HepG2 (cell line): ENCODE measurements at regions not wholly inside any gene's neighbourhood (a gene's known extent, or its start where the extent isn't known, plus 50 kb on each side); places are given as distances from the start of the nearest gene placed in this dataset.

ENCODE experiments used
- ATAC-seq: fragments of 200-7000 bp; cut with Tn5 transposase; 3 replicates; pipeline ENCODE4 v1.9.1; 2020; ENCODE audit warnings: mild to moderate bottlenecking, moderate library complexity
- BruUV-seq: library from RNA; stranded (reverse); fragments of 400-500 nt; replicated peaks from 2 replicates; lab custom pipeline; 2021; lab: Mats Ljungman, UMichigan
- CTCF ChIA-PET: fragments of 300-600 bp; formaldehyde crosslinking; extraction: SDS; loops from one replicate; lab custom pipeline; 2021; ENCODE audit warnings: low total read pairs, inconsistent platforms, low intra/inter-chr PET ratio; lab: Yijun Ruan, JAX
- POLR2A ChIA-PET: fragments of 350-600 bp; sonication (Branson Sonifier 250); formaldehyde crosslinking; loops from one replicate; lab custom pipeline; 2020; ENCODE audit warnings: antibody characterized with exemption, inconsistent platforms; lab: Yijun Ruan, JAX
- DNase-seq: peaks from one replicate; pipeline ENCODE4 v3.0.0-alpha.2; 2015; ENCODE audit warnings: low spot score
- FAIRE-seq: peaks from 3 replicates; lab custom pipeline; 2011; peaks lifted over from hg19 to GRCh38; lab: Jason Lieb, UNC
- H2AFZ ChIP-seq: one replicate; pipeline ENCODE4 v1.6.1; 2011; ENCODE audit warnings: low read length, inconsistent platforms
- H3K27ac ChIP-seq: fragments of 300-600 bp; 3 replicates; pipeline ENCODE4 v1.8.0; 2011; ENCODE audit warnings: mixed run types, mild to moderate bottlenecking, mixed read lengths, low read length, inconsistent platforms; ENCODE audit not compliant: insufficient read depth; ENCODE audit errors: extremely low read length
- H3K27me3 ChIP-seq, 2 experiments: fragments of 200-600 bp in 1 of 2; 2 replicates in 1 of 2; 3 replicates in 1 of 2; pipeline versions ENCODE4 v1.6.0 to v1.8.0; 2011; ENCODE audit warnings: low read length in 2 of 2, mild to moderate bottlenecking in 2 of 2, moderate library complexity in 2 of 2, inconsistent platforms in 1 of 2; ENCODE audit not compliant: insufficient read depth in 2 of 2, control insufficient read depth in 1 of 2
- H3K36me3 ChIP-seq, 2 experiments: fragments of 200-600 bp in 1 of 2; replicated peaks in 1 of 2; 2 replicates in 1 of 2; 3 replicates in 1 of 2; pipeline versions ENCODE4 v1.5.1 to v1.8.0; 2011; ENCODE audit warnings: low read length in 2 of 2, inconsistent platforms in 1 of 2; ENCODE audit not compliant: insufficient read depth in 2 of 2, control insufficient read depth in 1 of 2
- H3K4me1 ChIP-seq: 2 replicates; pipeline ENCODE4 v1.5.1; 2012; ENCODE audit warnings: low read length, inconsistent platforms; ENCODE audit not compliant: insufficient read depth
- H3K4me2 ChIP-seq: 2 replicates; pipeline ENCODE4 v1.6.0; 2011; ENCODE audit warnings: low read depth, low read length, inconsistent platforms
- H3K4me3 ChIP-seq, 3 experiments: fragments of 200-600 bp in 1 of 3; sonication (generic), shearing (Covaris generic) in 1 of 3; replicated peaks in 1 of 3; 2 replicates each; pipeline ENCODE4 v1.5.1; 2011 to 2016; ENCODE audit warnings: low read length in 3 of 3, inconsistent platforms in 2 of 3, low read depth in 2 of 3, mild to moderate bottlenecking in 2 of 3, control low read depth in 1 of 3, mixed read lengths in 1 of 3; ENCODE audit not compliant: insufficient read depth in 1 of 3
- H3K79me2 ChIP-seq: one replicate; pipeline ENCODE4 v1.6.1; 2011; ENCODE audit warnings: low read length, inconsistent platforms; ENCODE audit not compliant: insufficient read depth
- H3K9ac ChIP-seq: 2 replicates; pipeline ENCODE4 v1.6.0; 2011; ENCODE audit warnings: mild to moderate bottlenecking, low read depth, low read length, inconsistent platforms; ENCODE audit not compliant: insufficient read depth
- H3K9me3 ChIP-seq: 2 replicates; pipeline ENCODE4 v1.5.1; 2012; ENCODE audit warnings: mild to moderate bottlenecking, low read length
- H4K20me1 ChIP-seq: 2 replicates; pipeline ENCODE4 v1.6.0; 2011; ENCODE audit warnings: inconsistent platforms, mild to moderate bottlenecking, low read length, moderate library complexity; ENCODE audit not compliant: insufficient read depth
- AGO2 ChIP-seq: fragments of 200-400 bp; formaldehyde crosslinking; optimal IDR thresholded peaks from 2 replicates; pipeline ENCODE3; 2017; ENCODE audit warnings: mild to moderate bottlenecking, low read depth, low read length, moderate library complexity
- KDM5A ChIP-seq: fragments of 200-600 bp; sonication (generic); IDR thresholded peaks from 2 replicates; pipeline ENCODE4 v1.7.0; 2018; ENCODE audit warnings: antibody characterized with exemption, mild to moderate bottlenecking, low read length, borderline replicate concordance
- SALL2 ChIP-seq: sonication (generic); formaldehyde crosslinking; IDR thresholded peaks from 2 replicates; pipeline ENCODE4 v1.8.1; 2023; ENCODE audit warnings: mild to moderate bottlenecking, missing genetic modification reagents, inconsistent platforms
- SP1 ChIP-seq, 2 experiments: fragments of 450-650 bp in 1 of 2; sonication (generic) in 1 of 2; formaldehyde crosslinking in 1 of 2; IDR thresholded peaks; 2 replicates each; pipeline versions ENCODE4 v1.4.0 to v1.6.1; 2016 to 2020; ENCODE audit warnings: missing genetic modification reagents in 1 of 2
- ZBTB42 ChIP-seq: sonication (generic); formaldehyde crosslinking; IDR thresholded peaks from 2 replicates; pipeline ENCODE4 v1.5.0; 2020; ENCODE audit warnings: mild to moderate bottlenecking, missing genetic modification reagents
- ZNF3 ChIP-seq: IDR thresholded peaks from 2 replicates; pipeline ENCODE4 v1.7.0; 2017; ENCODE audit warnings: inconsistent platforms
- WGBS: methylation state at CpG from one replicate; pipeline ENCODE4 v1.1.6; 2017; ENCODE audit warnings: low lambda C conversion rate; 5-methylcytosine and 5-hydroxymethylcytosine counted together
- in situ Hi-C: cut with HindIII; loops from 2 replicates; pipeline ENCODE4 v1.10.0; 2017; ENCODE audit warnings: low pct_unique_long_range_greater_than_20kb; ENCODE audit not compliant: extremely low pct_ligation_motif_present
- intact Hi-C: fragments of 100-400 bp; cut with micrococcal nuclease; formaldehyde crosslinking; loops from one replicate; pipeline ENCODE4 v1.10.0; 2022; ENCODE audit not compliant: unreplicated experiment
- TF ChIP-seq, protein P1 (sequence below): sonication (generic); formaldehyde crosslinking; IDR thresholded peaks from 2 replicates; pipeline ENCODE4 v1.5.1; 2020; ENCODE audit warnings: missing genetic modification reagents, mild to moderate bottlenecking, borderline replicate concordance

DNA sequence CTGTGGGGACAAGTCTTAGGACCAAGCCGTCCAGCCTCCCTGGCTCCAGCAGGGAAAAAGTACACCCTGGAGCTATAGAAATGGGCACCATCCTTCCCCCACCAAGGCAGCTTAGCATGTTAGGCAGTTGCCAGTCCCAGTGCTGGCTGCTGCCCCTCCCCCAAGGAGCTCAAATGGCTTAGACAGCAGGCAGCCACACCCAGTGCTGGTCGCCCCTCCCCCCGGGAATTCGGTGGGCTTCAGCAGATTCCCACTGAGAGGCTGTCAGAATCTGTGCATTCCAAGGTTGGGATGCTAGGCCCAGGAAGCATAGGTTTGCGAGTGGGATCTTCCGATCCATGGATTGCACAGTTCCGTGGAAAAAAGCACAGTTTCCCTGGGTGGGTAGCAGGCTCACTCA is 105.2 kb upstream of the ITGA1 start (continued):
- TF ChIP-seq, protein P1, sequence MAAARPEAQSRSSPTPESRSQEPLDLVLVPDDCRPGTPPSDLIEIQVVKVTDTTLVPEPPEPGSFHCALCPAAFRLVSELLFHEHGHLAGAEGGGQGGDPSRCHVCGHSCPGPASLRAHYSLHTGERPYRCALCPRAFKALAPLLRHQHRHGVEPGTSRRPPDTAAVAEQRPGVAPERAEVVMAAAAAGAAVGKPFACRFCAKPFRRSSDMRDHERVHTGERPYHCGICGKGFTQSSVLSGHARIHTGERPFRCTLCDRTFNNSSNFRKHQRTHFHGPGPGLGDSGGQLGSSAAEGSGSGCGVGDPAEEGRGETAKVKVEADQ (CRISPR knock-in tag) = no peak
- TF ChIP-seq KDM5A (no peak), SP1 (IDR thresholded peaks at IDR 0.05) (no peak), SP1 (CRISPR knock-in tag; IDR thresholded peaks at IDR 0.05) (no peak)

DNA sequence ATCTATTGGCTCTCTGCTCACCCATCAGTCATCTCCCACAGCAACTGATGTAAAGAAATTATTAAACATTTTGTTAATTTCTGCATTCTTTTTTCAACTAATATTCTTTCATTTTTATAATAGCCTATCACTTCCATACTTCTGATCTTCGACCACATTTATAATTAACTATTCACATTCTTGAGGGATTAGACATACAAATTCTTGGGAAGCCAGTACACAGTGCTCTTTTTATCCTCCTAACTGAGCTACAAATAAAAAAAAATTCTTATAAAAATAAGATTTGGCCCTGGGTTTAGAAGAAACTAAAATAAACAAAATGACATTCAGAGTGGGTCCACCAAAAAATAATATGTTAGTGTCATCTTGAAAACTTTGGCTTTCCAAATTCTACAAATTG is 103.7 kb upstream of the ITGA1 start:
- Histone ChIP-seq H3K4me2 (no peak overlapping the region), H3K4me3 (no peak overlapping the region), H3K79me2 (no peaks in the 10 kb centered on the region), H3K9me3 (no peaks in the 10 kb centered on the region), H3K4me1 (no peaks in the 10 kb centered on the region), H3K27ac (no peak overlapping the region), H3K9ac (no peak overlapping the region), H2AFZ (no peak overlapping the region), H3K27me3 (0 out of 5 replicates have a peak, but pooled peaks cover 0 to 5% of the 10 kb centered on the region in 2 experiments), H3K36me3 (no peaks in the 10 kb centered on the region), H4K20me1 (no peaks in the 10 kb centered on the region)
- ATAC-seq (no peak), FAIRE-seq (no peak), DNase-seq (no peak)
- POLR2A ChIA-PET = no interaction called here
- no TSS peak for BruUV-seq
- CTCF ChIA-PET = no interaction called here
- TF ChIP-seq ZBTB42 (CRISPR knock-in tag) (no peak), SALL2 (CRISPR knock-in tag) (no peak), AGO2 (no peak), ZNF3 (CRISPR knock-in tag) (no peak)
- in situ Hi-C loops = no loop called here
- 2% methylated on average over 1 of the region's 1 CpG for WGBS
- intact Hi-C loops = no loop called here
